H9 (cell line): ENCODE measurements at regions not wholly inside any gene's neighbourhood (a gene's known extent, or its start where the extent isn't known, plus 50 kb on each side); places are given as distances from the start of the nearest gene placed in this dataset.

Experiments
- DNase-seq: peaks from one replicate; pipeline ENCODE4 v3.0.0-alpha.2; 2017
- H2AFZ ChIP-seq: one replicate; pipeline ENCODE4 v1.6.1; 2013; ENCODE audit warnings: mild to moderate bottlenecking, low read length, control low read depth, moderate library complexity
- H2AK5ac ChIP-seq: 2 replicates; pipeline ENCODE4 v1.6.1; 2013; ENCODE audit warnings: low read length, control low read depth, mixed read lengths; ENCODE audit not compliant: insufficient read length
- H2BK120ac ChIP-seq: one replicate; pipeline ENCODE4 v1.6.1; 2013; ENCODE audit warnings: low read depth, mild to moderate bottlenecking, low read length, control low read depth, inconsistent platforms; ENCODE audit not compliant: poor library complexity, severe bottlenecking
- H2BK12ac ChIP-seq: 2 replicates; pipeline ENCODE4 v1.6.1; 2013; ENCODE audit warnings: low read length, control low read depth, mixed read lengths, low read depth; ENCODE audit not compliant: insufficient read length
- H2BK15ac ChIP-seq: 2 replicates; pipeline ENCODE4 v1.6.1; 2013; ENCODE audit warnings: low read depth, low read length, control low read depth
- H2BK20ac ChIP-seq: one replicate; pipeline ENCODE4 v1.6.1; 2013; ENCODE audit warnings: low read depth, mild to moderate bottlenecking, low read length, control low read depth, inconsistent platforms; ENCODE audit not compliant: poor library complexity, severe bottlenecking
- H2BK5ac ChIP-seq: 2 replicates; pipeline ENCODE4 v1.6.1; 2013; ENCODE audit warnings: low read length, control low read depth, mixed read lengths; ENCODE audit not compliant: insufficient read length
- H3K14ac ChIP-seq: 2 replicates; pipeline ENCODE4 v1.6.1; 2013; ENCODE audit warnings: low read length, control low read depth; ENCODE audit not compliant: insufficient read depth
- H3K18ac ChIP-seq: 2 replicates; pipeline ENCODE4 v1.6.1; 2013; ENCODE audit warnings: low read depth, mild to moderate bottlenecking, mixed read lengths, low read length, control low read depth; ENCODE audit not compliant: insufficient read length
- H3K23ac ChIP-seq: 2 replicates; pipeline ENCODE4 v1.6.1; 2013; ENCODE audit warnings: low read length, control low read depth, mixed read lengths, low read depth; ENCODE audit not compliant: insufficient read length
- H3K23me2 ChIP-seq: 2 replicates; pipeline ENCODE4 v1.6.1; 2013; ENCODE audit warnings: low read depth, mild to moderate bottlenecking, mixed read lengths, low read length, control low read depth; ENCODE audit not compliant: insufficient read length, poor library complexity, severe bottlenecking
- H3K27ac ChIP-seq: 2 replicates; pipeline ENCODE4 v1.5.1; 2013; ENCODE audit warnings: low read length, control low read depth, mixed read lengths, low read depth; ENCODE audit not compliant: insufficient read length
- H3K27me3 ChIP-seq: 2 replicates; pipeline ENCODE4 v1.6.1; 2013; ENCODE audit warnings: low read length, control low read depth, inconsistent platforms; ENCODE audit not compliant: insufficient read depth
- H3K4ac ChIP-seq: 2 replicates; pipeline ENCODE4 v1.6.1; 2013; ENCODE audit warnings: low read depth, mild to moderate bottlenecking, control low read depth, inconsistent platforms, low read length, moderate library complexity
- H3K4me1 ChIP-seq: 2 replicates; pipeline ENCODE4 v1.6.1; 2013; ENCODE audit warnings: low read length, control low read depth, inconsistent platforms; ENCODE audit not compliant: insufficient read depth
- H3K4me2 ChIP-seq: 2 replicates; pipeline ENCODE4 v1.6.1; 2013; ENCODE audit warnings: low read length, control low read depth, mixed read lengths; ENCODE audit not compliant: insufficient read length, insufficient read depth
- H3K56ac ChIP-seq: 2 replicates; pipeline ENCODE4 v1.6.1; 2013; ENCODE audit warnings: low read depth, mild to moderate bottlenecking, mixed read lengths, low read length, control low read depth; ENCODE audit not compliant: insufficient read length
- H3K79me1 ChIP-seq: 2 replicates; pipeline ENCODE4 v1.6.1; 2013; ENCODE audit warnings: low read depth, mild to moderate bottlenecking, moderate library complexity, low read length, control low read depth, inconsistent platforms; ENCODE audit not compliant: insufficient read depth, poor library complexity, severe bottlenecking
- H3K79me2 ChIP-seq: 2 replicates; pipeline ENCODE4 v1.6.1; 2013; ENCODE audit warnings: low read length, control low read depth, inconsistent platforms; ENCODE audit not compliant: insufficient read depth
- H3K9ac ChIP-seq: 2 replicates; pipeline ENCODE4 v1.6.1; 2013; ENCODE audit warnings: low read length, control low read depth, mixed read lengths; ENCODE audit not compliant: insufficient read length; ENCODE audit errors: extremely low read depth
- H3K9me3 ChIP-seq: one replicate; pipeline ENCODE4 v1.6.1; 2013; ENCODE audit warnings: low read depth, low read length, inconsistent platforms; ENCODE audit not compliant: control insufficient read depth
- H3T11ph ChIP-seq: one replicate; pipeline ENCODE4 v1.6.1; 2013; ENCODE audit warnings: mild to moderate bottlenecking, low read length, control low read depth, inconsistent platforms
- H4K20me1 ChIP-seq: one replicate; pipeline ENCODE4 v1.6.1; 2013; ENCODE audit not compliant: control insufficient read depth, insufficient read length, insufficient read depth
- H4K5ac ChIP-seq: 2 replicates; pipeline ENCODE4 v1.6.1; 2013; ENCODE audit warnings: low read depth, mild to moderate bottlenecking, mixed read lengths, low read length, control low read depth; ENCODE audit not compliant: insufficient read length
- H4K8ac ChIP-seq: replicated peaks from 2 replicates; pipeline ENCODE4 v1.6.1; 2013; ENCODE audit warnings: low read length, control low read depth, mixed read lengths, low read depth; ENCODE audit not compliant: insufficient read length
- H4K91ac ChIP-seq: 2 replicates; pipeline ENCODE4 v1.6.1; 2013; ENCODE audit warnings: low read depth, mild to moderate bottlenecking, moderate library complexity, mixed read lengths, low read length, control low read depth; ENCODE audit not compliant: insufficient read length
- H3K27ac Mint-ChIP-seq, 3 experiments: 2 replicates in 2 of 3; 3 replicates in 1 of 3; pipeline ENCODE4 v1.8.0; 2020 to 2021; ENCODE audit warnings: mixed read lengths in 3 of 3, mild to moderate bottlenecking in 1 of 3, moderate library complexity in 1 of 3
- H3K27me3 Mint-ChIP-seq: 2 replicates; pipeline ENCODE4 v1.8.0; 2021; ENCODE audit warnings: low read depth, mild to moderate bottlenecking, moderate library complexity, mixed read lengths
- H3K36me3 Mint-ChIP-seq, 3 experiments: 2 replicates in 2 of 3; 3 replicates in 1 of 3; pipeline ENCODE4 v1.8.0; 2020 to 2021; ENCODE audit warnings: low read depth in 3 of 3, mixed read lengths in 3 of 3; ENCODE audit not compliant: insufficient read depth in 1 of 3
- H3K4me1 Mint-ChIP-seq, 2 experiments: 2 replicates each; pipeline ENCODE4 v1.8.0; 2020; ENCODE audit warnings: mixed read lengths in 2 of 2
- H3K4me3 Mint-ChIP-seq, 2 experiments: 2 replicates in 1 of 2; 3 replicates in 1 of 2; pipeline ENCODE4 v1.8.0; 2020 to 2021; ENCODE audit warnings: mild to moderate bottlenecking in 2 of 2, mixed read lengths in 2 of 2, moderate library complexity in 1 of 2
- H3K9me3 Mint-ChIP-seq, 2 experiments: 2 replicates in 1 of 2; 3 replicates in 1 of 2; pipeline ENCODE4 v1.8.0; 2020; ENCODE audit warnings: mild to moderate bottlenecking in 2 of 2, mixed read lengths in 2 of 2, moderate library complexity in 1 of 2
- WGBS: extraction: QIAGEN DNeasy Blood & Tissue Kit; methylation state at CpG from one replicate; pipeline ENCODE4 v1.1.7; 2013; ENCODE audit warnings: missing lambda C conversion rate, low lambda C conversion rate, mixed read lengths; ENCODE audit not compliant: insufficient read length; ENCODE audit errors: extremely low coverage; 5-methylcytosine and 5-hydroxymethylcytosine counted together
- TF ChIP-seq, protein P1 (sequence below): fragments of 200-600 bp; sonication (generic); conservative IDR thresholded peaks from 3 replicates; pipeline ENCODE4 v1.8.0; 2021; ENCODE audit warnings: antibody characterized with exemption, mild to moderate bottlenecking

DNA sequence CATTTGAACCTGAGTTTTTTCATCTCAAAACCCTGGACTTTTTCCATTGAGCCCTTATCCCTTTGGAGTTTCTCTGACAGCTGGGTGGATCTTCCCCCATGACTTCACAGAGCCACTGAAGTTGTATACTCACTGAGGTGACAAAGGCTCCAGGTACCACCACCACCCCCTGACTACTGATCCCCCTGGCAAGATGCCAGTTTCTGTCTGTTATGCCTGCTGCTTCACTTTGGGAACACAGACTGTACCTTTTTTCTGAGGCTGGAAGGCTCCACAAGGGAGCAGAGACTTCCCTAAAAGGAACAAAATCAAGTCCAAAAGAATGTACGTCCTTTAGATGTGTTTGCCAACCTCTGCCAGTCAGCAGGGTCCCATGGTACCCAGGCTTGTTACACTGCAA lies 160.3 kb upstream of the JADE1 start:
- Histone ChIP-seq H3K79me1 (no peaks in the 10 kb centered on the region), H2BK12ac (no peak overlapping the region), H3K4ac (no peak overlapping the region), H4K91ac (no peak overlapping the region), H2BK5ac (no peak overlapping the region), H3K14ac (no peak overlapping the region), H3K9me3 (no peaks in the 10 kb centered on the region), H3K23ac (no peak overlapping the region), H2BK20ac (no peak overlapping the region), H3K27me3 (no peaks in the 10 kb centered on the region), H2AK5ac (no peak overlapping the region), H2BK15ac (no peak overlapping the region), H3K23me2 (no peaks in the 10 kb centered on the region), H2AFZ (no peak overlapping the region), H3K4me1 (peaks cover 6% of the 10 kb centered on the region; the same call in 1 of the 2 replicates), H3K27ac (no peak overlapping the region), H4K8ac (no peak overlapping the region), H3K18ac (no peak overlapping the region), H4K20me1 (no peaks in the 10 kb centered on the region), H3K79me2 (no peaks in the 10 kb centered on the region), H2BK120ac (no peak overlapping the region), H3K56ac (no peak overlapping the region), H3K4me2 (no peak overlapping the region), H3K9ac (no peak overlapping the region), H3T11ph (no peak overlapping the region), H4K5ac (no peak overlapping the region)
- DNase-seq = no peak
- H3K4me3 Mint-ChIP-seq = no peak overlapping the region
- peak overlapping the region in 1 of 3 experiments; percentile 68; a peak in 1 of 7 replicates for H3K27ac Mint-ChIP-seq
- no peaks in the 10 kb centered on the region; the same call in 1 of the 2 replicates for H3K27me3 Mint-ChIP-seq
- TF ChIP-seq, protein P1, sequence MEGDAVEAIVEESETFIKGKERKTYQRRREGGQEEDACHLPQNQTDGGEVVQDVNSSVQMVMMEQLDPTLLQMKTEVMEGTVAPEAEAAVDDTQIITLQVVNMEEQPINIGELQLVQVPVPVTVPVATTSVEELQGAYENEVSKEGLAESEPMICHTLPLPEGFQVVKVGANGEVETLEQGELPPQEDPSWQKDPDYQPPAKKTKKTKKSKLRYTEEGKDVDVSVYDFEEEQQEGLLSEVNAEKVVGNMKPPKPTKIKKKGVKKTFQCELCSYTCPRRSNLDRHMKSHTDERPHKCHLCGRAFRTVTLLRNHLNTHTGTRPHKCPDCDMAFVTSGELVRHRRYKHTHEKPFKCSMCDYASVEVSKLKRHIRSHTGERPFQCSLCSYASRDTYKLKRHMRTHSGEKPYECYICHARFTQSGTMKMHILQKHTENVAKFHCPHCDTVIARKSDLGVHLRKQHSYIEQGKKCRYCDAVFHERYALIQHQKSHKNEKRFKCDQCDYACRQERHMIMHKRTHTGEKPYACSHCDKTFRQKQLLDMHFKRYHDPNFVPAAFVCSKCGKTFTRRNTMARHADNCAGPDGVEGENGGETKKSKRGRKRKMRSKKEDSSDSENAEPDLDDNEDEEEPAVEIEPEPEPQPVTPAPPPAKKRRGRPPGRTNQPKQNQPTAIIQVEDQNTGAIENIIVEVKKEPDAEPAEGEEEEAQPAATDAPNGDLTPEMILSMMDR = no peak
- no CpG with 5 or more reads among the region's 1 CpG for WGBS
- peaks cover under 1 to 15% (median 12%) of the 10 kb centered on the region in 3 experiments; a peak in 6 of 7 replicates for H3K36me3 Mint-ChIP-seq
- peaks cover 0 to 3% of the 10 kb centered on the region in 2 experiments; a peak in 2 of 5 replicates for H3K9me3 Mint-ChIP-seq
- H3K4me1 Mint-ChIP-seq = peaks cover 30 to 41% of the 10 kb centered on the region in 2 experiments
